SU-DHL-6 (cell line): ENCODE measurements at regions not wholly inside any gene's neighbourhood (a gene's known extent, or its start where the extent isn't known, plus 50 kb on each side); places are given as distances from the start of the nearest gene placed in this dataset.

Experiments used
- H2AFZ ChIP-seq: fragments of 200-600 bp; sonication (generic); 2 replicates; pipeline ENCODE4 v1.6.1; 2014; ENCODE audit warnings: low read depth, mild to moderate bottlenecking, moderate library complexity, mixed read lengths, antibody characterized with exemption, low read length; ENCODE audit not compliant: severe bottlenecking
- H3F3A ChIP-seq: fragments of 200-600 bp; shearing (Covaris generic); 2 replicates; pipeline ENCODE4 v1.6.0; 2016; ENCODE audit warnings: antibody characterized with exemption, mild to moderate bottlenecking; ENCODE audit not compliant: insufficient read depth
- H3K27ac ChIP-seq: fragments of 200-600 bp; sonication (generic); 2 replicates; pipeline ENCODE4 v1.5.1; 2016; ENCODE audit warnings: low read depth, mild to moderate bottlenecking, low read length, moderate library complexity, mixed read lengths
- H3K27me3 ChIP-seq: fragments of 200-600 bp; sonication (generic), shearing (Covaris generic); 2 replicates; pipeline ENCODE4 v1.6.0; 2014; ENCODE audit warnings: mild to moderate bottlenecking, low read length
- H3K36me3 ChIP-seq: fragments of 200-600 bp; sonication (generic); 2 replicates; pipeline ENCODE4 v1.6.1; 2014; ENCODE audit warnings: mild to moderate bottlenecking, low read length, mixed read lengths
- H3K4me2 ChIP-seq: fragments of 300-600, 200-600 bp; shearing (Covaris generic), sonication (generic); 2 replicates; pipeline ENCODE4 v1.6.0; 2014; ENCODE audit warnings: low read length, low read depth, mild to moderate bottlenecking; ENCODE audit not compliant: poor library complexity, severe bottlenecking
- H3K4me3 ChIP-seq: fragments of 200-600 bp; sonication (generic); 2 replicates; pipeline ENCODE4 v1.5.1; 2014; ENCODE audit warnings: antibody characterized with exemption, low read length, mild to moderate bottlenecking, mixed read lengths; ENCODE audit not compliant: insufficient read depth, poor library complexity, severe bottlenecking
- H3K79me2 ChIP-seq: fragments of 200-600 bp; sonication (generic); 2 replicates; pipeline ENCODE4 v1.6.1; 2014; ENCODE audit warnings: mild to moderate bottlenecking, low read length, moderate library complexity; ENCODE audit not compliant: insufficient read depth
- H3K9ac ChIP-seq: fragments of 200-600 bp; sonication (generic); 2 replicates; pipeline ENCODE4 v1.7.0; 2014; ENCODE audit warnings: mild to moderate bottlenecking, low read length
- H3K9me2 ChIP-seq: fragments of 200-600 bp; sonication (generic); replicated peaks from 2 replicates; pipeline ENCODE4 v1.6.1; 2014; ENCODE audit warnings: low read length; ENCODE audit not compliant: insufficient read depth
- H3K9me3 ChIP-seq: fragments of 200-600 bp; sonication (generic); 2 replicates; pipeline ENCODE4 v1.6.1; 2014; ENCODE audit warnings: low read length, mixed read lengths; ENCODE audit not compliant: insufficient read depth
- H4K20me1 ChIP-seq: fragments of 200-600 bp; sonication (generic); 2 replicates; pipeline ENCODE4 v1.6.1; 2014; ENCODE audit warnings: low read depth, mild to moderate bottlenecking, antibody characterized with exemption, low read length, moderate library complexity, mixed read lengths
- EZH2phosphoT487 ChIP-seq: fragments of 200-600 bp; sonication (generic), shearing (Covaris generic); conservative IDR thresholded peaks from 2 replicates; pipeline ENCODE4 v1.6.1; 2018; ENCODE audit warnings: mild to moderate bottlenecking, antibody characterized with exemption, low read length, moderate library complexity, mixed read lengths
- TF ChIP-seq, protein P1 (sequence below): fragments of 200-600 bp; sonication (generic); IDR thresholded peaks from one replicate; pipeline ENCODE4 v1.5.1; 2017; ENCODE audit warnings: antibody characterized with exemption, mild to moderate bottlenecking, low read length, moderate library complexity; ENCODE audit not compliant: insufficient read depth, poor library complexity, severe bottlenecking

DNA sequence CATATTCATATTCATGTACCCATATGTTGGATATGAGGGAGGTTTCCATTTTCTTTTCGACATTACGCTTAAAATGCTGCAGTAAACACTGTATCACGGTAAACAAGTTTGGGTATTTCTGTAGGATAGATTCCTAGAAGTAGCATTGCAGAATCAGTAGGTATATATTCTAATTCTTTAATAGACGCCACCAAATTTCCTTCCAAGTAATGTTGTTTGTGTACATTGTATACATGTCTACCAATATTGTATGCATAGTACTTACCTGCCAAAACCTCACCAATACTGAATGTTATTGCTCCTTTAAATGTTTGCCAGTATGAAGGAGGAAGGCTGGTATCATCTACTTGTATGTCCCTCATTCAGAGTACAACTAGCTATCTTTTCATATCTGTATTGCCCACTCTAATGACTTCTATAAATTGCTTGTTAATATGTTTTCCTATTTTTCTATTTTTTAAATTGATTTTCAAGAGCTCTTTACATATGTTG is 56.1 kb upstream of the ZNF536 start:
- no peak overlapping the region for H3K27ac ChIP-seq
- H3K27me3 ChIP-seq = no peaks in the 10 kb centered on the region
- H4K20me1 ChIP-seq = no peaks in the 10 kb centered on the region
- no peaks in the 10 kb centered on the region for H3K9me3 ChIP-seq
- no peak overlapping the region for H2AFZ ChIP-seq
- no peak overlapping the region for H3K4me3 ChIP-seq
- no peak overlapping the region for H3K9ac ChIP-seq
- H3K79me2 ChIP-seq = no peaks in the 10 kb centered on the region
- no peaks in the 10 kb centered on the region for H3K9me2 ChIP-seq
- no peaks in the 10 kb centered on the region for H3F3A ChIP-seq
- TF ChIP-seq EZH2phosphoT487 = no peak
- TF ChIP-seq, protein P1, sequence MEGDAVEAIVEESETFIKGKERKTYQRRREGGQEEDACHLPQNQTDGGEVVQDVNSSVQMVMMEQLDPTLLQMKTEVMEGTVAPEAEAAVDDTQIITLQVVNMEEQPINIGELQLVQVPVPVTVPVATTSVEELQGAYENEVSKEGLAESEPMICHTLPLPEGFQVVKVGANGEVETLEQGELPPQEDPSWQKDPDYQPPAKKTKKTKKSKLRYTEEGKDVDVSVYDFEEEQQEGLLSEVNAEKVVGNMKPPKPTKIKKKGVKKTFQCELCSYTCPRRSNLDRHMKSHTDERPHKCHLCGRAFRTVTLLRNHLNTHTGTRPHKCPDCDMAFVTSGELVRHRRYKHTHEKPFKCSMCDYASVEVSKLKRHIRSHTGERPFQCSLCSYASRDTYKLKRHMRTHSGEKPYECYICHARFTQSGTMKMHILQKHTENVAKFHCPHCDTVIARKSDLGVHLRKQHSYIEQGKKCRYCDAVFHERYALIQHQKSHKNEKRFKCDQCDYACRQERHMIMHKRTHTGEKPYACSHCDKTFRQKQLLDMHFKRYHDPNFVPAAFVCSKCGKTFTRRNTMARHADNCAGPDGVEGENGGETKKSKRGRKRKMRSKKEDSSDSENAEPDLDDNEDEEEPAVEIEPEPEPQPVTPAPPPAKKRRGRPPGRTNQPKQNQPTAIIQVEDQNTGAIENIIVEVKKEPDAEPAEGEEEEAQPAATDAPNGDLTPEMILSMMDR = no peak
- H3K4me2 ChIP-seq = no peak overlapping the region
- H3K36me3 ChIP-seq = no peaks in the 10 kb centered on the region

GRCh38 chr19:30316560-30317106 is 55.6 kb upstream of the ZNF536 start:
- TF ChIP-seq, protein P1 = no peak
- no peak for TF ChIP-seq EZH2phosphoT487
- Histone ChIP-seq H3K4me3 (no peak overlapping the region), H2AFZ (no peak overlapping the region), H3K27ac (no peak overlapping the region), H4K20me1 (no peaks in the 10 kb centered on the region), H3K27me3 (no peaks in the 10 kb centered on the region), H3K9me2 (no peaks in the 10 kb centered on the region), H3K9me3 (no peaks in the 10 kb centered on the region), H3K79me2 (no peaks in the 10 kb centered on the region), H3K4me2 (no peak overlapping the region), H3K9ac (no peak overlapping the region), H3F3A (no peaks in the 10 kb centered on the region), H3K36me3 (no peaks in the 10 kb centered on the region)

- Histone ChIP-seq H4K20me1 (no peaks in the 10 kb centered on the region), H3K9me3 (no peaks in the 10 kb centered on the region), H3K36me3 (no peaks in the 10 kb centered on the region), H3K79me2 (no peaks in the 10 kb centered on the region), H2AFZ (no peak overlapping the region), H3F3A (no peaks in the 10 kb centered on the region), H3K4me3 (no peak overlapping the region), H3K9ac (no peak overlapping the region), H3K4me2 (no peak overlapping the region), H3K27me3 (no peaks in the 10 kb centered on the region), H3K9me2 (no peaks in the 10 kb centered on the region), H3K27ac (no peak overlapping the region)
- TF ChIP-seq, protein P1 = no peak
- no peak for TF ChIP-seq EZH2phosphoT487
These were observed 54.8 kb upstream of the ZNF536 start for GRCh38 chr19:30317403-30317802.
